NCI-H2107 (cell line): ENCODE measurements at regions not wholly inside any gene's neighbourhood (a gene's known extent, or its start where the extent isn't known, plus 50 kb on each side); places are given as distances from the start of the nearest gene placed in this dataset.
"Not testable (repeated sequence)": the region's sequence is repeated elsewhere in the genome, so short reads cannot be mapped to it uniquely, and the experiment has no call there.

Source experiments
- DNase-seq: peaks from one replicate; lab custom pipeline; 2025; lab: John Stamatoyannopoulos, UW

DNA sequence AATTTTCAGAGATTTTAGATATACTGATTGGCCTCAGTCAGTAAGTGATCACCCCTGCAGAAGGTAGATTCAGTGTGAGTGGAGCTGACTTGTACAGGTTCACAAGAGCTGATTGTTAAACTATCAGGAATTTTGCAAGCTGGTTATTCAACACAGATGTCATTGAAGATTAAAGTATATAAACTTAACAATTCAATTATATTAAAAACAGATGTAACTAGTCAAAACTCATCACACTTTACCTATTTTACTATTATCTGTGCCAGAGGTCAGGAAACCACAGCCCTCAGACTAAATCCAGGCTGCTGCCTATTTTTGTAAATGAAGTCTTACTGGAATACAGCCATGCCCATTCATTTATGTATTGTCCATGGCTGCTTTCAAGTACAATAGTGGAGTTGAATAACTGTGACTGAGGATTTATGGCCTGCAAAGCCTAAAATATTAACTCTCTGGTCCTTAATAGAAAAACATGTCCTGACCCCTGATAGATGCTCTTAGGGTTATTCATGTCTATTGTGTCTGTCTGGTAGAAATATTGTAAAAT lies 429.3 kb upstream of the PDZRN3 start:
- no peak for DNase-seq

DNA sequence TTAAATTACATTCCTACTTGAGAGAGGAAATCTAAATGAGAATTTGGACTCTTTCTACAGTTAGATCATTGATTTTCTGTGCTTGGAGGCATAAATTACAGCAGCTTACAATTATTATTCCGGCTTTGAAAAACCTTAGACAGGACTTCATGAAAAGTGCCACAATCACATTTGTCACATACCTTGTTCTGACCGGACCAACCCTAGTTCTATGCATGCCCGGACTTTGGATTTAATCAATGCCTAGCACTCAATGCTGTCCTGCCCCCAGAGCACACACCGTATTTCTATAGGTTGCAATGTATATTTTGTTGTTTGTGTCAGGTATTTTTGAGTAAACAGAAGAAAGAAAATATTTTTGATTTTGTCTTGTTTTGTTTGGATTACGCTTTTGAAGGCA lies 424.7 kb upstream of the PDZRN3 start:
- DNase-seq, result no peak

- DNase-seq, result no peak
These were observed 424.0 kb upstream of the PDZRN3 start for GRCh38 chr3:74048699-74049098.

DNA sequence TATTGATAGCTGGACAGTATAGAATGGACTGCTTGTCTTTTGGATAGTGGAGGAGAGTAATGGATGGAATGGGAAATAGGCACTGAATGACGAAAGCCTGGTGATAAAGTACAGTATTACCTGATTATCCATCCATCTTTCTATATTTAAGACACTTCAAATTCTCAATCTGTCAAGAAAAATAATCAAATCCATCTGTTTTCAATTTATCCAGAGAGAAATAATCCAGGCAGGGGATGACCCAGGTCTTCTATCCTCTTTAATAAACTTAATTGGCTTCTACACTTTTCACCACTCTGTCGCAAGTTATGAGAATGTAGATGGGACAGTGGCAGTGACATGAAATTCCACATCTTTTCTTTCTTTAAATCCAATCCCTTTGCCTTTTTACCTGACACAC lies 420.3 kb upstream of the PDZRN3 start:
- DNase-seq, result no peak

GRCh38 chr3:74041068-74041675 lies 416.4 kb upstream of the PDZRN3 start:
- DNase-seq, result no peak

DNA sequence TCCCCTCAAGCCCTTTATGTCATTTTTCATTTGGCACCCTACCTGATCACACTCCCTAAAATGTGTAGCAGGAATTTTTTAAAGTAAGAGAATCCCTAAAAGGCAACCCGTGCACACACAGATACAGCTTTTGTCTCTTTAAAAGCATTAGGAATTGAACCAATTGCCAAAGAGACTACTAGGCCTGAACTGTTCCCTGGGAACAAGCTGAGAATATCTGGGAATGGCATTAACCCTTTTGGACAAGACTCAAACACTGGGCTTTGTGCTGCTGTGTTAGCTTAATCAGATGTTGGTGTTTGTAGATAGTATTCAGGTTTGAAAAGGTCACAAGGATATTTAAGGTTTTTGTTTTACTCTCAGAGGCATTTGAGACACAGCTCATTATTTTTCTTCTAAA lies 414.4 kb upstream of the PDZRN3 start:
- DNase-seq, result no peak

- DNase-seq, result no peak
These were observed 411.8 kb upstream of the PDZRN3 start for GRCh38 chr3:74036568-74036967.

DNA sequence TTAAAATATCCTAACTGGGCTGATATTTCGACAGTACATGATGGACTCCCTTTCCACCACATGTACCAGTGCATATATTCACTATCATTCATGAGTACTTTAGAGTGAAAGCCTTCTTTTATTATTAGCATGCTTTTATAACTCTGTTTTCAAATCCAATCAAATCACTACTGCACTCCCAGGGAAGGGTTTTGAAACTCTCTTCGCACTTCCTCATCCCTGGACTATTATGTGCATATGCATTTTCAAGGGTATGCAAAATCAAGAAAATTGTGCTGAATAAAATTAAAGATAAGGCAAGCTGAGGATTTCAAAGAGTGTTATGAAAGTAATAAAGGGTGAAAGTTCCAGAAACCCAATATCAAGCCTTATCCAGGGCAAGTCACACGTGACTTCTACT lies 411.4 kb upstream of the PDZRN3 start:
- DNase-seq, result no peak

DNA sequence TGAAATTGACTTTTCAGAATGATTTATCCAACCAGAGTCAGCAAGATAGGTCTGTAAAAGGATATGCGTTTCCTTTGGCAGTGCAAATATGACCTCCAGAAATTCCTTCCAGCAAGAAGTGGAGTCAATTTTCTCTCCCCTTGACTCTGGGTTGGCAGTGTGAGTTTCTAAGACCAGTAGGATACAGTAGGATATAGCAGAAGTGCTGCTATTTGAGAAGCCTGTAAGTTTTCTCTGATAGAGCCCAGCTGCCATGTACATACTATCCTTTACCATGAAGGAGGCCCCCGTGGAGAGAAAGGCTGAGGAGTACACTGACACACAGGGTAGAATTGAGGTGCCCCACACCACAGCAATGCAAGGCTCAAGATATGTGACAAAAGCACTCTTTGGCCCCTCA lies 409.1 kb upstream of the PDZRN3 start:
- DNase-seq, result no peak

DNA sequence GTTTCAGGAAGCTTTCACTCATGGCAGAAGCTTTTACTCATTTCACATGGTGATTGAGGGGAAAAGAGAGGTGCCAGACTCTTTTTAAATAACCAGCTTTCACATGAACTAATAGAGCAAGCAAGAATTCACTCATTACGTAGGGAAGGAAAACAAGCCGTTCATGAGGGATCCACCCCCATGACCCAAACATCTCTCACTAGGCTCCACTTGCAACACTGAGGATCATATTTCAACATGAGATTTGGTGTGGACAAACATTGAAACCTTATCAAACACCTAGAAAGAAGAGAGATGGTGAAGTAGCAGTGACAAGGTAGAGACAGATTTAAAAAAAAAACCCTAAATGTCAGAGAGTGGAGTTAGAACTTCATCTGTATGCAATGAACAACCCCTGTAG lies 408.6 kb upstream of the PDZRN3 start:
- no peak for DNase-seq

- no peak for DNase-seq
These were observed 402.4 kb upstream of the PDZRN3 start for GRCh38 chr3:74027121-74027520.

DNA sequence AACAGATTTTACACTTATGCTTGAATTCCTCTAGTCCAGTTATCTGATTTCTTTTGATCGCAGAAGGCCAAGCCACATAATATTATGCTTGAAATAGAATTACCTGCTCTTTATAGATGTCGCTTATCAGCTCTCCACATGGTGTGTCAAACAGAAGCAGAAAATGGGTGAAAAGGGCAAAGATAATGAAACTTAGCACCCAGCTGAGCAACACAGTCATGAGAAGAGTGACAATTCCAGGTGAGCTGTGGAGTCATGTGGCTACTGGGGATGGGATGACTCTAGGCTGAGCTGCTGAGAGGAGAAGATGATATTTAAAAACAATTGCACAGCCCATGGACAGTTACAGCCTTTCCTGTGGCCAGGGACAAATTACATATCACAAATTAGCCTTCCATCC lies 398.7 kb upstream of the PDZRN3 start:
- no peak for DNase-seq

- no peak for DNase-seq
These were observed 396.7 kb upstream of the PDZRN3 start for GRCh38 chr3:74021449-74021848.

DNA sequence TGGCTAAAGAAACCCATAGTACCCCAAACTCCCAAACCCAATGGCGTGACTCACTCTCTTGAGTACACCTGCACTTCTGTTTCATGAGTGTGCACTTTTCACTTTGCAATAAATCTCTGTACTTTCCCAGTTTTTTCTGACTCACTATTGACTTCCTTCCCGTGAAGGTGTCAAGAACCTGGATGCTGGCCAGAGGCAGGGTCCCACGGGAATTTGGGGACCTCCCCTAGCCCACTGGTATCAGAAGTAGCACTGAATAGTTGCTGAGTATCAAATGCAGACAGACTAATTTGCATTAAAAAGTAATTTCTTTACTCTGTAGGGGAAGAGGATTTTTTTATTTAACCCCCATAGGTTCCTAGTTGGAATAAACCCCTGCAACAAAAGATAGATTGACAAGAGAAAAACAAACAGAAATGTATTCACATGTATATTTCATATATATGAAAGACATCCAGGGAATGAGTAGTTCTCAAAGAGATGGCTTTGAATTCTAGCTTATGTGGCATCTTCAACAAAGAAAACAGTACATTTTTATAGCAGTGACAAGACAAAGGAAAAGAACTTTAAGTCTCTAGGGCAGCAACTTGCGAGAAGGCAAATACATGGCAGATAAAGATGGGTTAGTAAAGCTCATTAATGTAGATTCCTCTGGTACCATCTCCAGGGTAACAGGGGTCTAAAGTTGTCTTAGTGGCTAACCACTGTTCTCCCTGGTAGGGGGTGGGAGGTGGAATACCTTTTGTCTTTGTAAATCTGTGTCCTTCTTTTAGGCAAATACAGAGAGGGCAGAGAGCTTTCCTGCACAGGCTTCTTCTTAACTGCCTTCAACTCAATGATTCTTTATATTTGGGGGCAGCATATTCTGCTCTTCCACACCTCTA lies 385.5 kb upstream of the PDZRN3 start:
- no peak for DNase-seq

- no peak for DNase-seq
These were observed 379.6 kb upstream of the PDZRN3 start for GRCh38 chr3:74004386-74004785.

DNA sequence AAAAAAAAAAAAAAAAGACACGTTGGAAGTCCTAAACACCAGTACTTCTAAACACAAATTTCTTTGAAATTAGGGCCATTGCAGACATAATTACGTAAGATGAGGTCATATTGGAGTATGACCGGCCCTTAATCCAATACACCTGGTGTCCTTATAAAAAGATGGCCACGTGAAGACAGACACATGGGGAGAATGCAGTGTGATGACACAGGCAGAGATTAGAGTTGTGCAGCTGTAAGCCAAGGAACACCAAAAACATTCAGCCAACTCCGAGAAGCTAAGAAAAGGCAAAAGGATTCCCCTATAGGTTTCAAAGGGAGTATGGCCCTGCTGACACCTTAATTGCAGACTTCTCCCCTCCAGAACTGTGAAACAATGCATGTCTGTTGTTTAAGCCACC lies 379.0 kb upstream of the PDZRN3 start:
- DNase-seq, result no peak

GRCh38 chr3:74001436-74001835 lies 376.7 kb upstream of the PDZRN3 start:
- DNase-seq, result no peak

DNA sequence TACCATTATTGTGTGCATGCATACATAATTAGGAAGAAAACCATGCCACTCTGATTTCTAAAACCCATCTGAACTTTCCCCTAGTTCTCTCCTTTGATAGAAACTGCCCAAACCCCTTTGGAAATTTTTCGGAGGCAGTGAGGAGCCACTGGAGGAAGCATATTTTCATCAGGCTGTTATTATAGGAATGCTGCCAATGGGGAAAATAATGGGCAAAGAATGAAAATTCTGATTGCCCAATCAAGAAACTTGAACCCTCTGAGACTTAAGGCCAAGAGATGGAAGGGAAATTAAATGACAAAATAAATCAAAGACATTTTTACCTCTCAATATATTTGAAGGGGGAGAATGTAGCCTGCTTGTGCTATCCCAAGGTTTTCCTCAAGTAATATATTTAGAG lies 376.0 kb upstream of the PDZRN3 start:
- DNase-seq, result no peak

- no peak for DNase-seq
These were observed 374.8 kb upstream of the PDZRN3 start for GRCh38 chr3:73999501-73999900.

- DNase-seq, result not testable (repeated sequence)
These were observed 365.9 kb upstream of the PDZRN3 start for GRCh38 chr3:73990691-73991090.

- no peak for DNase-seq
These were observed 342.0 kb upstream of the PDZRN3 start for GRCh38 chr3:73966733-73967132.

DNA sequence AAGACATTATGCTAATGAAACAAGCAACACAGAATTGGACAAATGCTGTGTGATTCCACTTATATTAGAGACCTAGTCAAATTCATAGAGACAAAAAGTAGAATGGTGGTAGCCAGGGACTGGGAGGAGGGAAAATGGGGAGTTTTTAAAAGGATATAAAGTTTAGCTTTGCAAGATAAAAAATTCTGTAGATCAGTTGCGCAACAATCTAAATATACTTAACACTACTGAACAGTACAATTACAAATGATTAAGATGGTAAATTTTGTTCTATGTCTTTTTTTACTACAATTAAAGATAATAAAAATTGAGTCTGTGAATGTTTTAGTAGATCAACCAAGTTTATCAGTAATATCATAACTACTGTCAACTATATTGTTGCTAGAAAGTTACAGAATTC lies 340.1 kb upstream of the PDZRN3 start:
- DNase-seq, result no peak

DNA sequence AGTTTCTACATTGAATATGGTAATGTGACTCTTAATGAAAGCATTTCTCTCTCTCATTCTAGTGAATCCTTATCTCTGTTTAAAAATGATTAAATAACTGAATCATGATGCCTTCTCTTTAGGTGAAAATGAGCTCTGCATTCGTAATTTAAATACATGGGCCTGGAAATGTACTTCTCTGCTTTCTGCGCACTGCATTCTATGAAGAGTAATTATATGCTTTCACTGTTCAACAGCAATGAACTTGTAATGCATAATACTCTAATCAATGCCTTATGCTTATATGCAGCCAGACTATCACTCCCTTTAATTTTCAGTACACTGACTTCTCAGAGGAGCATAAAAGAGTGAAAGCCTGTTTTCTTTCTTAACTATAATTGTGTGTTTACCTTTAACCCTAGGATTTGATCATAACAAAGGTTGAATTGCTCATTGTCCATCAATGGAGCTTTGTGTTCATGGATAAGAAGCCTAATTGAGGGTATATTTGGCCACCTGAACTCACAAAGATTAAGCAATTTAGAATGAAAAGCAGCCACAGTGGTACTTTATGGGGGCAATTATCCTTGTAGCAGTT lies 330.8 kb upstream of the PDZRN3 start:
- DNase-seq, result no peak
